Suppressor macrophage treated with lipopolysaccharide for 1 hour (primary cell): ENCODE measurements at regions not wholly inside any gene's neighbourhood (a gene's known extent, or its start where the extent isn't known, plus 50 kb on each side); places are given as distances from the start of the nearest gene placed in this dataset.

ENCODE experiments used
- DNase-seq, 3 donors: peaks; one replicate each; pipeline ENCODE4 v3.0.0-alpha.2; 2020 to 2022

DNA sequence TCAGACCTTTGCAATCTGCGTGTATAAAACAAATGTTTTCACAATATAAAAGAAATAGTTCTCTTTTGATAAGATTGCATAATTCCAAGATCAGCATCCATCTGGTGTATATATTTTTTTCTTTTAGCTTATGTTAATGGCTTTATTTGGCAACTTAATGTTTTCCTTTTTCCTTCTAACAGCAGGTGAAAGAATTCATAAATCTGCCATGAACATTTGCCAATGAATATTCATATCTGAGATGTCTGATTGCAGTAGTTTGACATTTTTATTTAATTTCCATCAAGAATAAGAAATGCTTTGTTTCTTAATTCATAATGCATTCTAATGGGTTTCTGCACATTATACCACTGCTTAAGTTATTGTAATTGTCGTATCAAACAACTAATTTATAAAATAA lies 184.4 kb upstream of the ROBO2 start:
- no peak for DNase-seq

DNA sequence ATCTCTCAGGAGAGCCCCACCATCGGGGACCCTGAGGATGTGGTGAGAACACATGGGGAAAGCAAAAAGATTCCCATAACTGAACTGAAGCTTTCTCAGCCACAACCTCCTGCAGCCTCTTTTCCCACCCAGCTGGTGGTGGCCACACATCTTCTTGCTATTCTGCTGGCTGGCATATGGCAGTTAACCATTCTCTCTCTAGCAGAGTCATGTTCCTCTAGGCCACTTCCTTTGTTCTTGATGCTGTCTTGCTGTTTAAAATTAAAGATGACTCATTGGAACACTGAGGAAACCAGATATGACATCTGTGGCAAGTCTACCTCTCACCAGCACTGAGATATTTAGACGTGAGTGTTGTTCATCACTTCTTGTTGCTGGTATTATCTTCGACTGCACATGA lies 180.3 kb upstream of the ROBO2 start:
- no peak for DNase-seq

DNA sequence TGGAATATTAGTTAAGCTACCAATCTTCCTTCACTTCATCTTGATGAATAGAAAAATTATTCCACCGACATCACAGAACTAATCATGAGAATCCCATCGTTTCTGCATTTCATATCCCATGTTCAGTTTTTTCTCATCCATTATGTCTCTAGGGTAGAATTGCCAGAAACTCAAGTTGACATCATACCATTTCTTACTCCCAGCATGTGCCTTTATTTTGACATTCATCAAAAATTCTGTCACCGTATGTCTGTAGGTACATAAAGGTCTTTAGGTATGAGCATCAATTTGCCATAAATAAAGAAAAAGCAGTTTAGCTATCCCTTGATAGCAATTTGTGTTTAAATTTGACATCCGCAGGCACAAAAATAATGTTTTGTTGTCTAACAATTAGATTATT lies 175.5 kb upstream of the ROBO2 start:
- no peak for DNase-seq

DNA sequence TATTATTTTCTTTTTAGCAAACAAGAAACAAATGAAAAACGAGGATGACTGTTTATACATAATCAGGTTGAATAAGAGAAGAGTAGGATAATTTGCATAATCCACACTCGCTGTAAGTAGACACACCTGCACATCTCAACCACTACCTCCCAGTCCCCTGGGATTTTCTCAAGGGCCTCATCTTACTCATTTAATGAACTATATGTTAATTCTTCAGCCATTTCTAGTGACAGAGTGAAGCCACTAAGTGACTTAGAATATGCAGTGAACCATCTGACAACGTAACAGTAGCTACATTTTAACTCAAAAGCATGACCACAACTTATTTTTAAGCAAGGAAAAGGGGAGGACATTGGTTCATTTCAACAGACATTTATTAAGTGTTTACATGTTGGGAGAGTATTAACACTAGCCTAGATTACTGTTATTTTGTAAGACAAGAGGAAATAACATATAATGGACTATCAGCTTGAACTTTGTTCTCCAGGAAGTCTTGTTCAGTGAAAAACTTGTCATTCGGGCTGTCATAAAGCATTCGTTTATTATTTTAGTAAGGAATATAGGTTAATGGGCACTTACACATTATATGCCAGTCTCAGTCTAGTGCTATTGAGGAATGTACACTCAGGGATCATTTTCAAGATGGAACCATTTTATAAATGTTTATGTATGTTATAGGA lies 173.0 kb upstream of the ROBO2 start:
- no peak for DNase-seq

DNA sequence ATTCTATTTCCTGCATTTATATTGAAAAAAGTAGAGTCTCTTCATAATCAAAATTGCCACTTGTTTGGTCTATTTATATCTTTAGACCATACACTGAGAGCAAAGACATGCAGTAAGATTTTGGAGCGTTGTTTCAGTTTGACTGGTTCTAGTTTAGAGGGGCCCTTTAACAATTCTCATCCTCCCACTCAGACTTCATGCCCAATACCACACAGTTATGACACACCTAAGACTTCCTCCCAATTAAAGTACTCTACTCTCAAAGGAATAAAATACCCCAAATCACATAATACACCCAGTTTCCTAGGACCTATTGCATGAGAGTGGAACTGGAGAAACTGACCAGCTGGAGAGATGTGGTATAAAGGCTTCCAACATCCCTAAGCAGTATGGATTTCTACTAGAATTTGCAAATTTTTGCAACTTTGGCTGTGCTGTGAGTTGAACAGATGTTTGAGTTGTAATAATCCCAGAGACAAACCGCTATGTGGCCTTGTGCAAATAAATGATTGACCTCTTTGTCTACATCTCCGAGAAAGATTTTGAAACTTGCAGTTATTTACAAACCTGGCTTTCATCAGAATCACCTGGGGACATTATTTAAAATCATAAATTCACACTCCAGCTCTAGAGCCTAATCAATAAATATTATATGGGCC lies 170.0 kb upstream of the ROBO2 start:
- DNase-seq = no peak

DNA sequence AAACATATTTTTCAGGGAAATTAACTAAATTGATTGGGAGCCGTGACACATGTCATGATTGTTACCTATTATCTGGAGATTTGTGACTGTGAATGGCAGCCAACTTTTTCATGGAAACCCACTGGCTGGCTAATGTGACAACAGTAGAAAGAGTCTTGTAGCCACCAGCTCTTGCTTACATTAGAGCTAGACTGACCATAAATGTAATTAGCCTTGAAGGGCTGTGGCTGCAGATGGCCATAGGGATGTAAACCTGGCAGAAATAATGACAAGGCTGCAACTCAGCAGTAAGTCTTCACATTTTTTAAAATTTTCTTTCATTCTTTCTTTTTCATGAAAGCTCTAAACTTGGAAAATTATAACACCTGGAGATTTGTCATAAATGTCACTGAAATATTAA lies 168.2 kb upstream of the ROBO2 start:
- DNase-seq = no peak

DNA sequence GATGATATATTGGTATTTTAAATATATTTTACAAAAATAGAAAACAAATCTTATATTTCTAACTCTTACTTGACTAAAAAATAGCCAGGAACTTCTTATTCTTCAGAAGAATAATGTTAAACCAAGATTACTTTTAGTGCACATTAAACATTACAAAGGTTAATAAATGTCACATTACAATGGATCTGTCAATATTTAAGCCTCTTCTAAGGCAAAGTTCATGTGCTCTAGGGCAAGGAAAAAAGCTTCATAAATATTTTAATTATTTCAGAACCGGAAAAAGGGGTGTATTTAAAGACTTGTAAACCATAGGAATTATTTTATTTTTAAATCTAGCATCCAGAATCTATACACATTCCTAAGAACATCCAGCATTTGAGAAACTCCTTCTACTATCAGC lies 166.9 kb upstream of the ROBO2 start:
- DNase-seq = no peak

DNA sequence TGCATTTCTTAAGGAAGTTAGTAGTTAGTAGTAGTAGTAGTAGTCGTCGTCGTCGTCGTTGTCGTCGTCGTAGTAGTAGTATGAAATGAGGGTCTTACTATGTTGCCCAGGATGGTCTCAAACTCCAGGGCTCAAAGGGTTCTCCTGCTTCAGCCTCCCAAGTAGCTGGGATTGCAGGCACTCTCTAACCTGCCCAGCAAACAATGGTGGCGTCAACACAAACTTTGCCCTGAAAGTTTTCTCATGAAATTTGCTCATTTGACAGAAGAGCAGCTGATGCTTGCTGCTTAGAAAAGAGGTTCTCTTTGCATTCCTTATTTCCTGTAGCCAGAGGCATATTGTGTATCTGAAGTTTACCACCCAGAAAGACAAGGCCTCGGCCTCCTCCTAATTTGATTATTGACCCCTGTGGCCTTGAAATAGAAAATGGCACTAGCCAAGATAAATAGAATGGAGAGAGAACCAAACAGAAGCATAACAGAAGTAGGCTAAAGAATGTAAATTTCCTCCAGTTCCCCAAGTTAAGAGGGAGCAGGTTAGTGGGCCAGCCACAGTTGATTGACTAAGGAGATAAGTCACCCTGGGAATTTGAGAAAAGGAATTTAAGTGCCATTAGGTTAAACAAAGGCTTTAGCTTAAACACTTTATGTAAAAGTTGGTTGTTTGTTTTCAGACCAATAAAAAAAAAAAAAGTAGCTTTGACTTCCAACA lies 166.2 kb upstream of the ROBO2 start:
- DNase-seq = no peak

DNA sequence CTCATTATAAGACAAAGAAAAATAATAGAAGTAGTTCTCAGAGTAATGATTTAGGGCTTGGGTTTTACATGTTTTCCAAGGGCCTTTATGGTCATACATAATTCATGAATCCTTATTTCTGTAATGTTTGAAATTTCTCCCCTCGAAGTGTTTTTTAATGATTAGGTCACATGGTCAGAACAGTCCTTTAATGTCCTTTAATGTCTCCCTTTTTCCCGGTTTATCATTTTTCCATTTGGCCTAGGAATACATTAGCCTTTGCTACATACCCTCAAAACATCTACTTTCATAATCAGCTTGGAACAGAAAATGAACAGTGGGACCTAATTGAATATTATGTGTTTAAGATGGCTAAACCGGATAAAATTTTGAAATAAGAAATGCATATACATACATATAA lies 159.9 kb upstream of the ROBO2 start:
- DNase-seq = no peak

DNA sequence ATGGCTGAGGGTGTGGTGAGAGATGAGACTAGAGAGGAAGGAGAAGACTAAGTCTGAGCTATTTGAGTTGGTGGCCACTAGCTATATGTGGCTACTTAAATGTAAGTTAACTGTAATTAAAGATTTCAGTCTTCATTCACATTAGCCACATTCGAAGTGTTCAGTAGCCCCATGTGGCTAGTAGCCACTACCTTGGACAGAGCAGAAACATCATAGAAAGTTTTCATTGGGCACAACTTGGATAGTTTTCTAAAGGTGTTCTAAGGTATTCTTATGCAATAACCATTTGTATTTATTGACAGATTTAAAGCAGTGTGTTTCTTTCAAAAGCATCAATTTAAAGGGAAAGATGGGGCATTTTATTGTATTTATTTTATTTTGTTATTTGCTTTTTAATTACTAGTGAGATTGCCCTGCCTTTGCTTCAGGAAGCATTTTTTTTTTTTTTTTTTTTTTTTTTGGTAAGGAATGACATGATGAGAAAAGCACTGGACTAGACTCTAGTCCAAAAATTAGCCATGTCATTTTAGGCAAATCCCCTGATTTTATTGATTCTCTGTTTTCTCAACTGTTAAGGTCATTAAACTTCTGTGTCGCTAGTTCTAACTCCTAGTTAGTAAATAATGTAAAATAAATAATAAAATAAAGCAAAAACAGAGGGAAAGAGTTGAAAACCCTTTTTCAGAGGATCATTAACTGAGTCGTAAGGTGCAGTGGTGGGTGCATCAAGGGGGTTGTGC lies 153.0 kb upstream of the ROBO2 start:
- no peak for DNase-seq

DNA sequence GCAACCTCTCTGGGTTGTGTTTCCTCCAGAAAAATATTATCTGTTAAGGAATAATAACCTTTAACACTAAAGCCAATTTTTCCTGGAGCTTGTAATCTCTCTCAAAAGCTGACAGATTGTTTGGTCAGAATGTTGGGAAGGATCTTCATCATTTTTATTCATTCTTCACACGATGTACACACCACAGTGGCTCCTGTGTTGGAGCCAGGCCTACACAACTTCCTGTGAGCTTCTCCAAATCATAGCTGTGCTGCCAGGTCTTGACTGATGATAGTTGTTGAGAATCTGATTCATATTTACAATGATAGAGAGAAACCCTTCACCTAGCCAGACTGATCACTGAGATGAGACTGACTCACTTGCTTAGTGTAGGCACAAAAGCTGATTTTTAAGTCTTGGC lies 151.0 kb upstream of the ROBO2 start:
- no peak for DNase-seq

DNA sequence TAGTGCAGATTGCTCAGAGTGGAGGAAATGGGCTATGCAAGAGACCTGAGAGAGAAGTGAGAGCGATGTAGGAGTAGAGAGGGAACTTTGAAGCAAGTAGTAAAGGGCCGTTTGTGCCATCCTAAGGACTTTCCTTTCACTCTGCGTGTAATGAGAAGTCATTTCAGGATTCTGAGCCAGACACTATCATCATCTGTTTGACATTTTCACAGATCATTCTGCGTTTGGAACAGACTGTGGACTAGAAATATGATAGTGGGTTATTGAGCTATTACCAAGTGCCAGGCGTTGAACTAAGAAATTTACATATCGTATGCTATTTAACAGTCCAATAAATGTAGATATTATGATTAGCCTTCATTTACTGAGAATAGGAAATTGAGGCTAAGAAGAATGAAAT lies 150.0 kb upstream of the ROBO2 start:
- DNase-seq = no peak

DNA sequence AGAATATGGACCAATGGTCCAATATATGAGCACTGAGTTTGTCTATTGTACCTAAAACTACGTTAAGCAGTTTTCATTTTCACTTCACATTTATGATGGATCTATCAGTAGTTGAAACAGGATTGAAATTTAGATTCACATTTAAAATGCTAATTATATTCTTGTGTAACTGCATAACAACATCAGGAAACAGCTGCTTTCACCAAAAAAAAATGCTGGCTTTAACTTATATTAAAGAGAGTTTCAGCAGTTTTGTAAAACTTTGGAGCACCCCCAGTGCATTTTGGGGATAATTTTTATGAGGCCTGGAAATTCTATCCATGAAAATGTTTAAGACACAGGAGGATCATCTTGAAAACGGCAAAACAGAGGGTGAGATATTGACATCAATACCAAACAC lies 142.8 kb upstream of the ROBO2 start:
- DNase-seq = no peak

DNA sequence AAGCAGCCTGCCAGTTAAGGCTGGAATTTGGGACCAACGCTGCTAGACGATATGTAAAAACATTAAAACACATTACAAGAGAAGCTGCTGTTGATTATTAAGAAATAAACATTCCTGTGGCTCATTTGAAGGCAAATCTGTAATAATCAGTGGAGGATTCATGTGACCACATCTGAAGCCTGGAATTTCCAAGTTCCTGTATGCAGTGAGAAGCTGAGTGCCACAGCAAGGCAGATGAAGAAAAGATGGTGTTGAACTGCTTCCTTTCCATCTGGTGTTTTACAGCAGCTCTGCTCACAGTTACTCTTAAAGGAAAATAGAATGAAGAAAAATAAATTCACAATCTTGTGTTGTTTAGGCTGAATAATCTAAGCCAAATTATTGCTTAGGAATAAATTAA lies 139.3 kb upstream of the ROBO2 start:
- no peak for DNase-seq

DNA sequence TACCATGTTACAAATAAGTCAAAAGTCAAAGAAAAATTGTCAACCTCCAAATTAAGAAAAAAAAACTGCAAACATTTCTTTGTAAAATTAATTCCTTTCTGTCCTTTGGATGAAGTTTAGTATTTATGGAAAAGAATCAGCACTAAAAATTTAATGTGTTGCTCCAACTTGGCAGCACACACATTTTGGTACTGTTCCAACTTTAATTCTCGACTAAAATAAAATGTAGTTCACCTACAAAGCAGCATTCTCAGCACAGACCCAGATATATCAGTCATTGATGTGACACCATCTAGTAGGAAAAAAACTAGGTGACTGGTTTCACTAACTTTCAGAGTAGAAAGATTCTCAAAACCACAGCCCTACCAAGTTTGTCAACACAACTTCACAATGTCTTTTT lies 131.7 kb upstream of the ROBO2 start:
- no peak for DNase-seq

DNA sequence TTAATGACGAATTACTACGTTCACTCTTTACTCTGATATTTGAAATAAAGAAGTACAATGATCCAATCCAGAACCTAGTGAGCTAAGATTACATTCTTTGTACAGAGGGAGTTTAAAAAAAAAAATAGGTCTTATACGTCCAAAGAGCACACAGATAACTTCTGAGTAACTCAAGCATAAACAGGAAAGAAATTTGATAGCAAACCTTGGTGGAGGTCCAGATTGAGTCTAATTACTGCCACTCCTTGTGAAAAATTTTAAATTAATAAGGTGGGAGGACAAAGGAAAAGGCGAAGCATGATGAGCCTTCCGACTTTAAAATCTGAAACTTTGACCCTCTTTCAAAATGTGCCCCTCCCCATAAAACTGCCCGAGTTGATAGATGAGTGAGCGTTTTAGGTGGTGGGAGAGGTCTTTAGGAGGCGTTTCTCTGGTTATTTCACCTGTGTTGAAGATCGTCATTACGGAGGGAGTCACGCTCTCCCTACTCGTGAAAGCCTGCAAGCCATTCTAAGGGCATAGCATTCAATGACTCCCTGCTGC lies 127.0 kb upstream of the ROBO2 start:
- no peak for DNase-seq

DNA sequence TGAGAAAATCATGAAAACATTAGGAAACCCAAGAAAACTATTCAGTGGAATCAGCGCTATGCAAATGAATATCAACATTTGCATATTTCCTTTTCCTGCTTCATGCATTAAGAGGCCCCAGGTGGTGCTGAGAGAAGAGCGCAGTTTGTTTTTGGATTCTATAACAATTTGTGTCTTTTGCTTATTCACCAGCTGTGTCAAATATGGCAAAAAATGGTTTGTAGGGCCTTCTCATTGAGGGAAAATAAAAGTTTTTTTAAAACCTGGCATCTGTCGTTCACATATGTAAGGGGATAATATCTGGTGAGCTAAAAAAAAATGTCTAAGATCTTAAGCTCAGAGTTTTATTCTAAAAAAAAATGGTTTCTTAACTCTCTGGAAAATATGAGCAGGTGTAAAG lies 122.5 kb upstream of the ROBO2 start:
- no peak for DNase-seq

DNA sequence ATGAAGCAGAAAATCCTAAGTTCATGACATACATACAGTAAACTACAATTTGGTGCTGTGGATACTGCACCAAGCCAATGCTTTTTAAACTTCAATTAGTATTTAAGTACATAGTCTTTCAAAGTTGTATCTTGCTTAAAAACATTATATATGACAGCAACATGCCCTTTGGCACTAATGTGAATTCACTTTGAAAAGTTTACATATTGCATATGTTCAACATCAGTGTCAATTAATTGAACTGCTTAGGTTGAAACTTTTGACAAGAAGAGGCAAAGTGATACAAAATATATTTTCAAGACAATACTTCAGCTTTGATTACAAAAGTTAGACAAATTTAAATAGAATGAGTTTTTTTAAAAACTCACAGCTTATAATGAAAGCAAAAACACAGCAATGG lies 119.4 kb upstream of the ROBO2 start:
- no peak for DNase-seq

DNA sequence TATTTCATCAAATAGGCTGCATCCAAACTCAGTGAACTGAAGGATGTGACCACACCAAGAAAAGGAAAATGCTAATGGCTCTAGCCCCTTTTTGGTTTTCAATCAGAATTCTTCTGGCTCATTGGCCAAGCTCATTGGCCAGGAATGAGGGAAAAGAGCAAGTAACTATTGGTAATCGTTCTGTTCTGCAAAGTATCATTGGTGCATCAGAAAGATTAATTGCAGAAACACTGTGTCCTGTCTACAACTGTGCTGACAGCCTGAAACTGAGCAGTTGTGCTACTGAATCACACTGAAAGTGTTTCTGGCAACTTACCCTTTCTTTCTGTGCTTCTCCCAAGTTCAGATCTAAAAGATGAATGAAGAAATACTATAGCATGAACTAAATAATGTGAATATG lies 116.4 kb upstream of the ROBO2 start:
- DNase-seq = no peak

DNA sequence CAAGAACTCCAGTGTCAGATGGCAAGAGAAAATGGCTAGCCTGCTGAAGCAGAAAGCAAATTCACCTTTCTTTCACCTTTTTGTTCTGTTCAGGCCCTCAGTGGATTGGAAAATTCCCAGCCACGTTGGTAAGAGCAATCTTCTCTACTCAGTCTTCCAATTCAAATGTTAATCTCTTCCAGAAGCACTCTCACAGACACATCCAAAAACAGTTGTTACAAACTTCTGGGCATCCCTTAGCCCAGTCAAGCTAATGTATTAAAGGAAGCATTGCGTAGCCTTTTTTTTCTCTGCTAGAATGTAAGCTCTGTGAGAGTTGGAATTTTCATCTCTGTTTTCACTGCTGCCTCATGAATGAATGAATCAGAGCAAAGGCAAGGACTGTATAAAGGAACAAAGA lies 109.2 kb upstream of the ROBO2 start:
- DNase-seq = no peak

DNA sequence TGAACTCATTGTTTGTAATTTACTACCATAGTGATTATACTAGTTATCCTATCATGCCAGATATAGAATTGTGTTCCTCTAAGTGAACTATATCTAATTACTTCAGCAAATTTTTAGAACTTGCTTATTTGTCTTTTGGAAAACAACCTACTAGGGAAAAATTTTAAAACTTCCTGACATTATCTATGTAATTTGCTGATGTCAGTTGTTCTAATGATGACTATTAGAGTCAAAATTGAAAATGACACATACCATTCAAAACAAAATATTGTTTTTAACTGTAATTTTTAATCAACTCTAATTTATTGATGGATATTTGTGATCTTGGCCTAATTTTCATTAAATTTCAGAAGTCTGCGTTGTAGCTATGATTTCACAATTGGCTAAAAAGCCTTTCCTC lies 106.7 kb upstream of the ROBO2 start:
- DNase-seq = no peak

DNA sequence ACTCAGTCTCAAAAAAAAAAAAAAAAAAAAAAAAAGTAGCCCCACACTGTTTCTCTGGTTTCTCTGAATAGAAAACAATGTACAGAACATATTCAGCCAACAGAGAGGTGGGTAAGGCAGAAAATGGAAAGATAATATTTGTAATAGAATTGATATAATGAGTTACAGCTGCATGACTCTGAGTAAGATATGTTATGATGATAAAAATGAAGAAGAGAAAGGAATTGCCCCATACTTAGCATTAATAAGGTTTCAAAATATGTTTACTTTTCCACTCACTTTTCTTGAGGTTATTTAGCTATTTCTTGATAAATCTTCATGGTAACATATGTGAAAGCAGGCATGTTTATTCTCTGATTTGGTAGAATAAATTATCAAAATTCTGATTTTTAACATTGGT lies 100.9 kb upstream of the ROBO2 start:
- DNase-seq = no peak

DNA sequence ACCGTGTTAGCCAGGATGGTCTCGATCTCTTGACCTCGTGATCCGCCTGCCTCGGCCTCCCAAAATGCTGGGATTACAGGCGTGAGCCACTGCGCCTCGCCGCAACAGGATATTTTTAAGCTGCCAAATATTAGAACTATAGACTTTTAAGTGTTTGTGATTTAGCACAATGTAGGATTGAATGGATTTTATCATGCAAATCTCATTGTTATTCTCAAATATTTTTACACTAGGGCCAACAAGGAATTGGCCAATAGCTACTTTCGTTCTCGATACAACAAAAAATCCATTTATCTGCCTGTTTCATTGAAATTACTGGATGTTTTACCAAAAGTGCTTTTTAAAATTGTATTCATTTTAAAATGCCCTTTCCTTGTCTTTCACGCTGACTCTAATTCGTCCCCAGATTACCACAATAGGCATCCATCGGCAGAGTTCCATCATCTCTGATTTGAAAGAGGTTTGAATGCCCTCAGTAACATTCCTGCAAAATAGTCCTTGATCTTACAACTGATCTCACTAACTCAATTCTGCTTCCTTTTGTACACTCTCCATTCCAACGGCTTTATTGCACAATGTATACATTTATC lies 99.6 kb upstream of the ROBO2 start:
- no peak for DNase-seq
